ENCODE measurements at regions not wholly inside any gene's neighbourhood (a gene's known extent, or its start where the extent isn't known, plus 50 kb on each side); places are given as distances from the start of the nearest gene placed in this dataset.
"Not testable (repeated sequence)": the region's sequence is repeated elsewhere in the genome, so short reads cannot be mapped to it uniquely, and the experiment has no call there.

- H3K36me3 ChIP-seq = no peaks in the 10 kb centered on the region
- H3K27ac ChIP-seq (replicated peaks in 1 of 4) = no peak overlapping the region
- TF ChIP-seq EP300 (IDR thresholded peaks at IDR 0.05) = no peak
- TF ChIP-seq POLR2AphosphoS5 (IDR thresholded peaks at IDR 0.05) = no peak
- 80% methylated on average over 6 of the region's 6 CpGs for WGBS
- H3K9me3 ChIP-seq = no peaks in the 10 kb centered on the region
- DNase-seq (ENCODE audit: extremely low spot score) = no peak
- intact Hi-C loops (cut with DNase I) = no loop called here
- H3K4me3 ChIP-seq = no peak overlapping the region
- no peaks in the 10 kb centered on the region for H3K27me3 ChIP-seq
- peaks cover 0 to 5% (median 3%) of the 10 kb centered on the region in 4 donors for H3K4me1 ChIP-seq
These were observed 113.3 kb upstream of the LIPC start for GRCh38 chr15:58318517-58318916.

DNA sequence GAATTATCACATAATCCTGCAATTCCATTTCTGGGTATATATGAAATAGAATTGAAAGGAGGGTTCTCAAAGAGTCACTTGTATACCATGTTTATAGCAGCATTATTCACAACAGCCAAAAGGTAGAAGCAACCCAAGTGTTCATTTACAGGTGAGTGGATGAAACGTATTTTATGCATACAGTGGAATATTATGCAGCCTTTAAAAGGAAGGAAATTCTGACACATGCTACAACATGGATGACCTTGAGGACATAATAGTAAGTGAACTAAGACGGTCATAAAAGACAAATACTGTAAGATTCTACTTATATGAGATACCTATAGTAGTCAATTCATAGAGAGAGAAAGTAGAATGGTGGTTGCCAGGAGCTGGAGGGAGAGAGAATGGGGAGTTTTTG, 110.8 kb upstream of the LIPC start:
- no peak for DNase-seq (ENCODE audit: extremely low spot score)
- Histone ChIP-seq H3K27me3 (no peaks in the 10 kb centered on the region), H3K4me3 (no peak overlapping the region), H3K9me3 (no peaks in the 10 kb centered on the region), H3K36me3 (no peaks in the 10 kb centered on the region), H3K4me1 (no peaks in the 10 kb centered on the region), H3K27ac (replicated peaks in 1 of 4) (no peak overlapping the region)
- TF ChIP-seq POLR2AphosphoS5 (IDR thresholded peaks at IDR 0.05) = no peak
- TF ChIP-seq, protein P1, sequence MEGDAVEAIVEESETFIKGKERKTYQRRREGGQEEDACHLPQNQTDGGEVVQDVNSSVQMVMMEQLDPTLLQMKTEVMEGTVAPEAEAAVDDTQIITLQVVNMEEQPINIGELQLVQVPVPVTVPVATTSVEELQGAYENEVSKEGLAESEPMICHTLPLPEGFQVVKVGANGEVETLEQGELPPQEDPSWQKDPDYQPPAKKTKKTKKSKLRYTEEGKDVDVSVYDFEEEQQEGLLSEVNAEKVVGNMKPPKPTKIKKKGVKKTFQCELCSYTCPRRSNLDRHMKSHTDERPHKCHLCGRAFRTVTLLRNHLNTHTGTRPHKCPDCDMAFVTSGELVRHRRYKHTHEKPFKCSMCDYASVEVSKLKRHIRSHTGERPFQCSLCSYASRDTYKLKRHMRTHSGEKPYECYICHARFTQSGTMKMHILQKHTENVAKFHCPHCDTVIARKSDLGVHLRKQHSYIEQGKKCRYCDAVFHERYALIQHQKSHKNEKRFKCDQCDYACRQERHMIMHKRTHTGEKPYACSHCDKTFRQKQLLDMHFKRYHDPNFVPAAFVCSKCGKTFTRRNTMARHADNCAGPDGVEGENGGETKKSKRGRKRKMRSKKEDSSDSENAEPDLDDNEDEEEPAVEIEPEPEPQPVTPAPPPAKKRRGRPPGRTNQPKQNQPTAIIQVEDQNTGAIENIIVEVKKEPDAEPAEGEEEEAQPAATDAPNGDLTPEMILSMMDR (IDR thresholded peaks at IDR 0.05) = no peak
- no peak for TF ChIP-seq POLR2A (IDR thresholded peaks at IDR 0.05; ENCODE audit: low read depth)
- TF ChIP-seq EP300 (IDR thresholded peaks at IDR 0.05) = no peak
- WGBS = 95% methylated on average over 2 of the region's 2 CpGs
- intact Hi-C loops (cut with DNase I) = no loop called here

- Histone ChIP-seq H3K36me3 (no peaks in the 10 kb centered on the region), H3K27ac (replicated peaks in 1 of 4) (no peak overlapping the region), H3K9me3 (no peaks in the 10 kb centered on the region), H3K4me3 (no peak overlapping the region), H3K27me3 (no peaks in the 10 kb centered on the region), H3K4me1 (no peaks in the 10 kb centered on the region)
- no peak for TF ChIP-seq EP300 (IDR thresholded peaks at IDR 0.05)
- TF ChIP-seq, protein P1 (IDR thresholded peaks at IDR 0.05) = no peak
- intact Hi-C loops (cut with DNase I) = no loop called here
- DNase-seq (ENCODE audit: extremely low spot score) = no peak
- 89% methylated on average over 3 of the region's 3 CpGs for WGBS
These were observed 109.5 kb upstream of the LIPC start for GRCh38 chr15:58322253-58322652.

DNA sequence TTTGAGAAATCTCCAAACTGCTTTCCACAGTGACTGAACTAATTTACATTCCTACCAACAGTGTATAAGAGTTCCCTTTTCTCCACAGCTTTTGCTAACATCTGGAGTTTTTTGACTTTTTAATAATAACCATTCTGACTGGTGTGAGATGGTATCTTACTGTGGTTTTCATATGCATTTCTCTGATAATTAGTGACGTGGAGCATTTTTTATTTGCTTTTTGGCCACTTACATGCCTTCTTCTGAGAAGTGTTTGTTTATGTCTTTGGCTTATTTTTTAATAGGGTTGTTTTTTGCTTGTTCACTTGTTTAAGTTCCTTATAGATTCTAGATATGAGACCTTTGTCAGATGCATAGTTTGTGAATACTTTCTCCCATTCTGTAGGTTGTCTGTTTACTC, 108.5 kb upstream of the LIPC start:
- intact Hi-C loops (cut with DNase I); DNase-seq (ENCODE audit: extremely low spot score); H3K9me3 ChIP-seq; H3K36me3 ChIP-seq; H3K4me1 ChIP-seq; H3K27ac ChIP-seq (replicated peaks in 1 of 4); H3K27me3 ChIP-seq; H3K4me3 ChIP-seq: not testable (repeated sequence)
- WGBS = 79% methylated on average over 1 of the region's 1 CpG

GRCh38 chr15:58324533-58324932, 107.3 kb upstream of the LIPC start:
- Histone ChIP-seq H3K9me3 (no peaks in the 10 kb centered on the region), H3K27ac (replicated peaks in 1 of 4) (no peak overlapping the region), H3K4me1 (peaks cover 0 to under 1% (median 0%) of the 10 kb centered on the region in 4 donors), H3K36me3 (no peaks in the 10 kb centered on the region), H3K27me3 (no peaks in the 10 kb centered on the region), H3K4me3 (no peak overlapping the region)
- no peak for TF ChIP-seq POLR2A (IDR thresholded peaks at IDR 0.05; ENCODE audit: low read depth)
- no peak for TF ChIP-seq EP300 (IDR thresholded peaks at IDR 0.05)
- no peak for TF ChIP-seq POLR2AphosphoS5 (IDR thresholded peaks at IDR 0.05)
- TF ChIP-seq, protein P1 (IDR thresholded peaks at IDR 0.05) = no peak
- no peak for DNase-seq (ENCODE audit: extremely low spot score)
- intact Hi-C loops (cut with DNase I) = no loop called here

DNA sequence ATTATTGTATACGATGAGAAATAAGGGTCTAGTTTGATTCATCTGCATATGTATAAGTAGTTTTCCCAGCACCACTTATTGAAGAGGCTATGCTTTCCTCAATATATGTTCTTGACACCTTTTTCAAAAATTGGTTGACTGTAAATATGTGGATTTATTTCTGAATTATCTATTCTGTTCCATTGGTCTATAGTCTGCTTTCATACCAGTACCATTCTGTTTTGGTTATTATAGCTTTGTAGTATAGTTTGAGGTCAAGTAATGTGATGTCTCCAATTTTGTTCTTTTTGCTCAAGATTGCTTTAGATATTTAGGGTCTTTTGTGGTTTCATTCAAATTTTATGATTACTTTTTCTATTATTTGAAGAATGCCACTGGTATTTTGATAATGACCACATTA, 103.8 kb upstream of the LIPC start:
- TF ChIP-seq POLR2AphosphoS5 (IDR thresholded peaks at IDR 0.05) (no peak), EP300 (IDR thresholded peaks at IDR 0.05) (no peak), POLR2A (IDR thresholded peaks at IDR 0.05; ENCODE audit: low read depth) (no peak)
- TF ChIP-seq, protein P1 (IDR thresholded peaks at IDR 0.05) = no peak
- no peak for DNase-seq (ENCODE audit: extremely low spot score)
- Histone ChIP-seq H3K9me3 (no peaks in the 10 kb centered on the region), H3K27ac (replicated peaks in 1 of 4) (no peak overlapping the region), H3K4me3 (no peak overlapping the region), H3K36me3 (no peaks in the 10 kb centered on the region), H3K27me3 (no peaks in the 10 kb centered on the region), H3K4me1 (peaks cover 29 to 34% (median 32%) of the 10 kb centered on the region in 4 donors)
- intact Hi-C loops (cut with DNase I) = no loop called here
- 94% methylated on average over 1 of the region's 1 CpG for WGBS
